NCI-H1417 treated with DMSO at 0.1 percent for 48 hours (cell line): ENCODE measurements at regions not wholly inside any gene's neighbourhood (a gene's known extent, or its start where the extent isn't known, plus 50 kb on each side); places are given as distances from the start of the nearest gene placed in this dataset.
A peak's percentile ranks its signal among the peaks of the same experiment; 100 is the strongest.
"Not testable (repeated sequence)": the region's sequence is repeated elsewhere in the genome, so short reads cannot be mapped to it uniquely, and the experiment has no call there.

Source experiments
- DNase-seq: peaks from one replicate; lab custom pipeline; 2025; lab: John Stamatoyannopoulos, UW

GRCh38 chr17:71024172-71024571, 854.8 kb downstream of the KCNJ2 start:
- no peak for DNase-seq

DNA sequence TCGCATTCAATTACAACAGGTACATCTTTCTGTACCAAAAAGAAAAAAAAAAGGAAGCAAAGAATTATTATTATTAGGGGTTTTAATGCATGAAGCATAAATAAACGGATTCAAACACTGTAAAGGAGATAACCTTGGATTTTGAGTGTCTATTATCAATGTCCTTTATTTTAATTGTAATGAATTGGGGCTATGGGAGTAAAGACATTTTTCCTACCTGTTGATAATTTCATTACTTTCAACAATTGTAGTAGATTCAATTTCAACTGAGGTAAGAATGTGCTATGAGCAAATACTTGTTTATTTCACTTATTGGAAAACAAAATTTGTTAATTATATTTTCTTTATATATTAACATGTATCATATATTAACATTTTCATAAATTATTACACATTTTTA, 855.6 kb downstream of the KCNJ2 start:
- DNase-seq = no peak

GRCh38 chr17:71029246-71029645, 859.9 kb downstream of the KCNJ2 start:
- DNase-seq = no peak

GRCh38 chr17:71031286-71031685, 862.0 kb downstream of the KCNJ2 start:
- DNase-seq = not testable (repeated sequence)

- DNase-seq = peak; percentile 97
Observed at GRCh38 chr17:71032746-71033273, 863.5 kb downstream of the KCNJ2 start.

GRCh38 chr17:71033336-71033735, 864.0 kb downstream of the KCNJ2 start:
- peak; percentile 95 for DNase-seq

DNA sequence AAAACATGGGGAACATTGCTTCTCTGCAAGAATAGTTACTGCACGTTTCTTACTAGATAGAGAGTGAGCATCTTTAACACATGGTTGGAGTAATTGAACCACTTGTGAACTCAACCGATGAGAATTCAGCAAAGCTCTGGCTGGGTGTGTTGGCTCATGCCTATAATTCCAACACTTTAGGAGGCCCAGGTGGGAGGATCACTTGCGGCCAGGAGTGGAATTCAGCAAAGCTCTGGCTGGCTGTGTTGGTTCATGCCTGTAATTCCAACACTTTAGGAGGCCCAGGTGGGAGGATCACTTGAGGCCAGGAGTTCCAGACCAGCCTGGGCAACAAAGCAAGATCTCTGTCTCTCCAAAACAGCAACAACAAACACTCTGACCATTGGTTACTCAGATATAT, 865.9 kb downstream of the KCNJ2 start:
- DNase-seq = no peak

DNA sequence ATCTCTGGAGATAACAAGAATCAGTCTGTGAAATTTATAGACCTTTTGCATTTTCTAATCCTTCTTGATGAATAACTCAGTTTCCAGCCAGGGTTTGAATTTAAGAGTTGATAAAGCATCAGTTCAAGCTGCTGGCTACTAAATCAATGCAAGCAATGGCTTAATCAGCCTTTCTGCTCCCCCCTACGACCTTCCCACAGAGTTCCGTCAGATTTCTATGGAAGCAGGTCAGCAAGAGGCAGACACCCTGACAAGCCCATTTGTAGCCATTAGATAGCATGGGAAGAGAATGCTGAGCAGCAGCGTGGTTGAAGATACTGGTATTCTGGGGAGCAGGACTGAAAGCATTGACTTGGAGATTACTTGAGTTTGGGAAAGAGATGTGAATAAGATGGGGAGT, 868.1 kb downstream of the KCNJ2 start:
- DNase-seq = no peak

DNA sequence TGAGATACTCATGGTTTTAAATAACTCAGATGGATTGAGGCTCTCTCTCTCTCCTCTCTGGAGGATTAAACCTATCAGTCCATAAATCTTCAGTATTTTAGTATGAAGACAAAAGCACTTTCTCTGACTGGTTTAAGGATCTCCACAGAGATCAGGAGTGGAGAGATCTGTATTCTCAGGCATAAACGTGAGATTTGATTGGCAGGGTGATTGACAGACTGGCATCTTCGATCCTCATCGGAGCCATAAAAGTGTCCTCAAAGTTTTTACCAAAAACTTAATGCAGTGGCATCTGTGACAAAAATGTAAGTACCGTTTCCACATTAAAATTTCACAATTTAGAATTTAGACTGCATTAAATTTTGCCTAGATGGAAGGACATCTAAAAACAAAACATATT, 870.1 kb downstream of the KCNJ2 start:
- no peak for DNase-seq

DNA sequence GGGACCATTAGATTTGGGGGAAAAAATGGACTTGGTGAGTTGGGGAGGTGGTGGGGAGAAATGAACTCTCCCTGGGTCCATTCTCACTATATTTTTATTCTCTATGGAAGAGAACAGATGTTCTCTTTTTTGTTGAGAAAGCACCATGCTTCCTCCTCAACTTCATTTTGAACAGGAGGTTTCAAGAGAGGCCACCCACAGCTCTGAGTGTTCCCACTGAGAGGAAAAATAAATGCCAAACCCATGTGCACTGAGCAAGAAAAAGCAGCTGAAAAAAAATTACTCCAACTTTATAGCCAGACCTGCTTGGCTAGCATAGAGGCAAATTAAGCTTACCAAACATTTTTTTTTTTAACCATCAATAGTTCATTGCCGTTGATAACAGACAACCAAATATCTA, 883.6 kb downstream of the KCNJ2 start:
- DNase-seq = no peak

DNA sequence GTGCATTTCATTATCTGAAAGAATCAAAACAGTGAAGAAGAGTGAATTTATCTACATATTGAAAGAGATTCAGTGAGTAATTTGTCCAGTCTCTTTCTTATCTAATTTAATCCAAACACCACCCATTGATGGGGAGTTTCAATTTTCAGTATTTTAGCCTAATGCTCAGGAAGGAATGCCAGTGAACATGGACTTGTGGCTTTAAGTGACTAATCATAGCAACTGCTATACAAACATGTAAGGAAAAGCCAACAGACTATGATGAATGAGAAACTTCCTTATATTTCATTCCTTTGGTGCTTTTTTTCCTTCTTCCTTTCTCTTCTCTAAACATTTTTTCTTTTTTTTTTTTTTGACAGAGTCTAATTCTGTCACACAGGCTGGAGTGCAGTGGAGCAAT, 885.8 kb downstream of the KCNJ2 start:
- DNase-seq = no peak

- DNase-seq = no peak
Observed at GRCh38 chr17:71057448-71057847, 888.1 kb downstream of the KCNJ2 start.

DNA sequence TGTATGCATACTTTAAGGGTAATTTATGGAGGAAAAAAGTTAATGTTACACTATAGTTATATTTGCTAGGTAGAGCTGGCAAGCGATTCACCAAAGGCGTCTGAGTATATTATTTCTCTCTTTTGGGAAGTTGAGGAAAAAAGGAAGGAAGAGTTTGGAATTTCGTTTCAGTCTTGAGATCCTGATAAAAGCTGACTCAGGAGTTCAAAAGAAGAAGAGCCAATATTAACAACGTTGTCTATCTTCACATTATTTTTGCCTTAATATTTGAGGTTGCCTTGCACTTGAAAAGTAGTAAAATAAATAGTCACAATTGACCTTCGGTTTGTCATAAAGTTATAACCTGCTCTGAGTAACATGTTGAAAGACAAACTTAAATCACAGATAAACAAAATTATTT, 888.6 kb downstream of the KCNJ2 start:
- no peak for DNase-seq

- DNase-seq = no peak
Observed at GRCh38 chr17:71063127-71063526, 893.8 kb downstream of the KCNJ2 start.

DNA sequence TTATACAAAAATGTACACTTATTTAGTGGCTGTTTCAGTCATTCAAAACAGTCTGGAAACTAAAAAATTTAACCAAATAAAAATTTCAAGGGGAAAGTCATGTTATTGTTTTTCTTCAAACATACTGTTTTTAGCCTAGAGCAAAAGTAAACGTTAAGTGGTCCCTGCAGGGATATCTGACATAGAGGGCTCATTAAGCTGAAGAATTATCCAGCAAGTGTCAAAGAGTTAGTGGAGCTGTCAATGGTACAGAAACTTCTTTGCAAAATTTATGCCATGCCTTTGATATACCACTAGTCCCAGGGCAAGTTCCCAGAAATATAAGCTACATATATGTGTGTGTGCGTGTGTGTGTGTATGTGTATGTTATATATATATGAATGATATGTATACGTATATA, 894.2 kb downstream of the KCNJ2 start:
- DNase-seq = no peak

DNA sequence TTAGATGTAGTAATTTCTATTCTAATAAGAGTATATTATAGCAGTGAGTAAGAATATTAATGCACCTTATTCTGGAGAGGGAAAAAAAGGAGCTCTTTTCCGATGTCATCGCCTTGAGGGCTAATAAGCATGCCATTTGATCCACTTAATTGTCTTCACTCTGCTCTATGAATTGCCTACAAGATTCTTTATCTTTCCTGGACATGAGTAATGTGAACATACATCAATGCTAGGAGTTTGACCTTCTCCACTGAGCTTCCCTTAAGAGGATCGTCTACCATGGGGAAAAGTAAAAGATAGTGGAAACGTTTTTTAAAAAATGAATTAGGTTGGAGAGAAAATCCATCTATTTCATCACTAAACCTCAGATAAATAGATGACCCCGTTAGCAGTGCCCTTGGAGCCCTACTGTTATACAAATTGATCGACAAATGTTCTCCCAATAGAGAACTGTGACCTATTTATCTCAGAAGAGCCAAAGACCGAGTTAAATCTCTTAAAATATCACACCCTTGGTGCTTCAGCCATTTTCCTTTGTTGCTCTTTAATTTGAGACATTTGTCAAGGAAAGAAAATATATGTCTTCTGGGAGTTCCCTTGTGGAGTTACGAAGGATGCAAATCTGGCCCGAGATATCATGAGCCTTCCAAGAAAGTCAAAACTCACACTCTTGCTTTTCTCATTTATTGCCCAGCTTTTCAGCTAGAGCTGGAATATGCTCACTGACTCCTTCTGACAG, 898.5 kb downstream of the KCNJ2 start:
- DNase-seq = no peak

DNA sequence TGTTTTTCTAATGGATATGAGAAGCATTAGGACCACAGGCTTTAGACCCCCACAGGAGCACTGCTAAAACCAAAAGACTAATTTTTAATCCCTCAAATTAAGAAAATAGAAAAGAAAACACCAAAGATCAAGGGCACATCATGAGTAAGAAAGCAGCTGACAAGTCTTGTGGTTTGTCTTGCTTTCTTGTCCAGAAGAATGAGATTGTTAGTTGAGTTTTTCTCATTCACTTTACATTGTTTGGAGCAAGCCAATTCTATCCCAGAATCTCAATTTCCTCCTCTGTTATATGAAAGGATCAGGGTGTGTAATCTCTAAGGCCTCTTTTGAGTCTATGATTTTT, 899.0 kb downstream of the KCNJ2 start:
- DNase-seq = no peak

GRCh38 chr17:71071041-71071440, 901.7 kb downstream of the KCNJ2 start:
- no peak for DNase-seq

DNA sequence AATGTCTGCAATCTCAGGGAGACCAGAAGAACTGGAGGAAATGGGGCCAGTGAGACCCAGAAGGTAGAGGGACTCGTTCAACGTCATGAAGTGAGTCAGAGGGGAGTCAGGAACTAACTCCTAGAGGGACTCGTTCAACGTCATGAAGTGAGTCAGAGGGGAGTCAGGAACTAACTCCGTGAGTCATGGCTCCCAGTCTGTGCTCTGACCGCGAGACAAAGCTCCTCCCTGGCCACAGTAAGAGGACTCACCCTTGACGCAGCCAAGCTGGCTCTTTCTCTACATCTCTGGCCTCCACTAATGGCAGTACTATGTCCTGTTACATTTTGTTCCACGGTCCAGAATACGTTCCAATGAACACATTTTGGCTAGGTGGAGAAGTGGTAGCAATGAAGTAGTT, 902.5 kb downstream of the KCNJ2 start:
- no peak for DNase-seq

DNA sequence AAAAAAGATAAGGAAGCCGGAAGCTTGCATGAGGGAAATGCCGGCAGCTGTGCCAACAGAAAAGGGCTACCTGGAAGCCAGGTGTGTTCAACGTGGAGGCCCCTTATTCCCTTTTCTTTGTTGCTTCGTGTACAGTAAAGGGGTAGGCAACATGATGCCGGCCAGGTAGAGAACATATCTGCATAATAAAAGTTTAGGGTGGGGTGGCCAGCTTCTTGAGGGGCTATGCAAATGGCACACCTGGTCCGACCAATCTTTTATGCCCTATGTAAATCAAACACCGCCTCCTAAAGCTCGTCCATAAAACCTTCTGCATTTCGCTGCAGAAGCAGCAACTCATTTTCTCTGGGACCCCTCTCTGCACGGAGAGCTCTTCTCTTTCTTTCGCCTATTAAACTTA, 911.6 kb downstream of the KCNJ2 start:
- DNase-seq = no peak

- DNase-seq = no peak
Observed at GRCh38 chr17:71081666-71082065, 912.3 kb downstream of the KCNJ2 start.

GRCh38 chr17:71084219-71084618, 914.9 kb downstream of the KCNJ2 start:
- no peak for DNase-seq

DNA sequence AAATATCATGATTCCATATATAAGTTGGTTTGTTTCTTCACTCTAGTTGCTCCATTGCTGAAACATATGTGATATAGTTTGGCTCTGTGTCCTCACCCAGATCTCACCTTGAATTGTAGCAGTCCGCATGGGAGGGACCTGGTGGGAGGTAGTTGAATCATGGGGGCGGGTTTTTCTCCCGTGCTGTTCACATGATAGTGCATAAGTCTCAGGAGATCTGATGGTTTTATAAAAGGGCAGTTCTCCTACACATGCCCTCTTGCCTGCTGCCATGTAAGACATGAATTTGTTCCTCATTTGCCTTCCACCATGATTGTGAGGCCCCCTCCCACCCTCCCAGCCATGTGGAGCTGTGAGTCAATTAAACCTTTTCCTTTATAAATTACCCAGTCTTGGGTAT, 915.5 kb downstream of the KCNJ2 start:
- no peak for DNase-seq
